Stimulated activated CD8-positive, alpha-beta memory T cell treated with anti-CD3 and anti-CD28 coated beads, Interleukin-4, amount 100 ng/mL, for 24 hours (primary cell): ENCODE measurements at regions not wholly inside any gene's neighbourhood (a gene's known extent, or its start where the extent isn't known, plus 50 kb on each side); places are given as distances from the start of the nearest gene placed in this dataset.
A peak's percentile ranks its signal among the peaks of the same experiment; 100 is the strongest.

Source experiments
- DNase-seq: peaks from one replicate; pipeline ENCODE4 v3.0.0-alpha.2; 2020; ENCODE audit warnings: low read depth

DNA sequence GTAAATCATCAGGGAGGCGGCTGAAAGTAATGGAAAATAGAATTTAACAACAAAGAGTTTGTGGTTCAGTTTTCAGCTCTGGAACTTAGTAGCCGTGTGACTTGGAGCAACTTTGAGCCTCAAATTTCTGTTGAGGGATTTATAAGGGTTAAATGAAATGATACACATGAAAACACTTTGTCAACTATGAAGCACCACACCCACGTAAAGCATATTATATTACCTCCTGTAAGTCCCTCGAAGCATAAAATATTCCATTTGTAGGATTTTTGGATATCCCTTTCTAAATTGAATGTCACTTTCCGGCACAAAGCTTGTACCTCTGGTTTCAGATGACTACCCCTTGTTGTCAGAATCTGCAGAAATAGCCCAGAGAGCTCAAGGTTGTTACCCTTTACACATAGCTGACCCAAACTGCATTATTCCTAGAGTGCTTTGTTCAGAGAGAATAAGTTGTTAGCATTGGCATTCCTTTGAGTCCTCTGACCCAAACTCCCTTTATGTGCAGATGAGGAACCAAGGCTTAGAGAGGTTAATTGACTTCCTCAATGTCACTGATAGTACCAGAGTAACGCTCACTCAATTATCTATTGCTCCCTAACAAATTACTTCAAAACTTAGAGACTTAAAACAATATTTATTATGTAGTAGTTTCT is 187.9 kb upstream of the UMPS start:
- DNase-seq, result no peak

DNA sequence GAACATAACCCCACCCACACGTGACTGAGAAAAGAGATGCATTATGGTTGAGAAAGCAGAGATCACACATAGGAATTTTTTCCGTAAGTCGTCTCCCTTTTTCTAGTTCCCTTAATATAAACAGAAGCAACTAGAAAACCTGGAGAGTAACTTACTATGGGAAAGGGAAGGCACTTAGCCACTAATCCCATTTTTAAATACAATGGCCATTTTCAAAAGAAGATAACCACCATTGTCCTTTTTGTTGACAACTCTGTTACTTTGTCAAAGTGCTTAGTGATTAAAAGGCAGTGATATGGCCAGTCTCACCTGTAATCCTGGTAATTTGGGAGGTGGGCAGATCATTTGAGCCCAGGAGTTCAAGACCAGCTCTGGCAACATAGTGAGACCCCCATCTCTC is 184.4 kb upstream of the UMPS start:
- no peak for DNase-seq

DNA sequence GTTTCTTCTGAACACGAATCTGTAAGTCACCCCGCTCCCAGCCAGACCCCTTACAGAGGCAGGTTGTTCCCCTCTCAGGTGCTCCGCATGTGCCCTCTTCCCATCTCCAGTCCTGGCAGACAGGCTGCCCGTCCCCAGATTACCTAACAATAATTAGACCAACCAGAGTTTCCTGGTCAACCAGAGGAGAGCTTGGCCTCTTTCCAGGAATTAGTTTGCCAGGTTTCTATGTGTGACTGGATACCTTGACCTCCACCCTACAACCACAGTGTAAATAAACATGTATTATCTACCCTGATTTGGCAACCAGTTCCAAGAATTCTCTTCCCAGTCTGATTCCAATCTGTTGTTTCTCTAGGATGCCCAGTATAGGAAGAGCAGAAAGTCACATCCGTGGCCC is 178.0 kb upstream of the UMPS start:
- no peak for DNase-seq

DNA sequence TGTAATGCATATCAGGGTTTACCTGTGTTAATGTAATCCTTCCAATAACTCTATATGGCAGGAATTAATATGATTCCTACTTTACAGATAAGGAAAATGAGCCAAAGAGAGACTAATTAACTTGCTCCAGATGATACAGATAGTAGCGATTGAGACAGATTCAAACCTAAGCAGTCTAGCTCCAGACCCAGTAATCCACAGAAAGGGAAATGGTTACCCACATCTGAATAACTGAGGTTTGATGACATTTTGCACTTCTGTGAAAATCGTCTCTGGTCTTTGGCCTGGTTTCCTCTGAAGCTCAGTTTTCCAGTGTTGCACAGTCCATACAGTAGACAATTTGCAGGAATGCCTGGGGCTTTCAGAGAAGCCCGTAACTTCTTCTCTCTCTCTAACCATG is 177.1 kb upstream of the UMPS start:
- no peak for DNase-seq

DNA sequence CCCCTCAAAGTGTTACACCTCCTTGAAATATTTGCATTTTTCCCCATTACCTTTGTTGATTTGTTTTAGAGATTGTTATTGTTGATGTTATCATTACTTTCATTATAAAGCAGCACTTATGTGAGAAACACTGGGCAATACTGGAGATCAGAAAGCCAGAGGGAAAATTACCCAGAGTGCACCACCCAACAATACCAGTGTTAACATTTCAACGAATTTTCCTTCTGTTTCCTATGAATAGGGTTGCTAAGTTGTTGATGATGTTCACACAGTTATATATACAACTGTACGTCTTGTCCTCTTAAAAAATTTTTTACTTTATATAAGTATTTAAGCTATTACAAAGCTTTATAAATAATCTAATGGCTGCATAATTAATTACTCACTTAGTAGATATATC is 173.6 kb upstream of the UMPS start:
- no peak for DNase-seq

DNA sequence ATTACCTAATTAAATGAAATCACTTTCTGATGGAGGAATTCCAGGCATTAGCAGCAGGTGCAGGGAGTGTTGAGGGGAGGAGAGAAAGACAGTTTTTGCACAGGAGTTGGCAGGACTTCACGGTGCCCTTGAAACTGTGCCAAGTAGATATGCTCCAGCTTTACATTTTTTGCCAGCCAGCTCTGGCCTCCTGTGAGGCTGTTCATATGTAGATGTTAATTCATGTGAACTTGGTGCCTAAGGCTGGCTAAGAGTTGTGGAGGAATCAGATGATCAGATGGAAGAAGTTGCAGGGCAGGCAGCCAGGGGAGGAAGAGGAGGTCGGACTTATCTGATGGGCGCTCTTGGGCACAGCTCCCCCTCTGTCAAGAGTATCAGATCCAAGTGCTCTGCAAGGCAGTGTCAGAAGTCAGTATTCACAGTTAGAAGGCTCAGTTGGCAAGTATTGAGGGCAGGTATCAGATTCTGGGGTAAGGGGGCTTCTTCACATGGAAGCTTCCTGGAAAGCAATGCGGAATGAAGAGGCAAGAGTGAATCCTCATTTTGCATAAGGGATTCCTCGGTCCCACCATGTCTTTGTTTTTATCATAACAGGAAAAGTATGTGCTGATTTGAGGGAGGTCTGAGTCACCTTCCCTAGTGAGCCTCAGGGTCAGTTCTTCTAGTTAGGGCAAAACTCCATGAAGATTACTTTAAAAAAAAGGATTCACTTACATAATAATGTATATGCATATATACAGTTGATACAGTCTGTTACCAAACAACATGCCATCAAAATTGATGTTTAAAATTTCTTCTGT is 172.6 kb upstream of the UMPS start:
- no peak for DNase-seq

DNA sequence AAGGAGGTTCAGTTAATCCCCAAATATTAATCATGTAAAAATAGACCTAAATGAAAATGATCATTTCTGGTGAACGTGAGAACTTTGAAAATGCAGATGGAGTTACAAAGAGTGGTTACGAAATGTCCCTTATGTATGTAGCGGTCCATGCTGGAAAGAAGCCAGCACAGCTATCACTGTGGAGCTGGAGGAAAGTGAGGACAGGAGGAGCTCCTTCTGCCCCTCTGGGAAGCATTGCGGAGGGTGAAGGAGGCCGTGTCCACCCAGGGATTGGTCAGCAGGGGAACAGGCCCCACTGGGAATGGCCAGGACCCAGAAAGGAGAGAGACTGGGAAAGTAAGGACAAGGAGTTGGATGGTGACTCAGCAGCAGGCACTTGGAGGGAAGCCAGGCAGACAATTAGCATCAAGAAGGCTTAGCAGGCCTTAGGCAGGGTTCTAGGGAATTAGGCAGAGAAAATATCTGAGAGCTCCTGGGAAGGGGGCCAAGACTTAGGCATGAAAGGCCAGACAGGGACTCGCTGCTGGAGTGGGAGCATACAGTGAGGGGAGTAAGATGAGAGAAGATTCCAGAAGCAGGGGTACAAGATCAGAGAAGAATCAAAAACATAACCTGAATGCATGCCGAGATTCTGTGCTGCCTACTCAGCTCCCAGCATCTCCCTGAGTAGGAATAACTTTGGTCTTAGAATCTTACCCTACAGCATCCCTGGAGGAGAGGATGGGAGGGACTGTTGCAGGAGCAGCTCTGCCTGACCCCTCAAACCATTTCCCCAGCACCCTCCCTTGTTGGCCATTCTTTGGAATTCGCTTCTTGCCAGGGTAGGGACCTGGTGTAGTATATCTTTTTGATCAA is 171.0 kb upstream of the UMPS start:
- DNase-seq, result no peak

DNA sequence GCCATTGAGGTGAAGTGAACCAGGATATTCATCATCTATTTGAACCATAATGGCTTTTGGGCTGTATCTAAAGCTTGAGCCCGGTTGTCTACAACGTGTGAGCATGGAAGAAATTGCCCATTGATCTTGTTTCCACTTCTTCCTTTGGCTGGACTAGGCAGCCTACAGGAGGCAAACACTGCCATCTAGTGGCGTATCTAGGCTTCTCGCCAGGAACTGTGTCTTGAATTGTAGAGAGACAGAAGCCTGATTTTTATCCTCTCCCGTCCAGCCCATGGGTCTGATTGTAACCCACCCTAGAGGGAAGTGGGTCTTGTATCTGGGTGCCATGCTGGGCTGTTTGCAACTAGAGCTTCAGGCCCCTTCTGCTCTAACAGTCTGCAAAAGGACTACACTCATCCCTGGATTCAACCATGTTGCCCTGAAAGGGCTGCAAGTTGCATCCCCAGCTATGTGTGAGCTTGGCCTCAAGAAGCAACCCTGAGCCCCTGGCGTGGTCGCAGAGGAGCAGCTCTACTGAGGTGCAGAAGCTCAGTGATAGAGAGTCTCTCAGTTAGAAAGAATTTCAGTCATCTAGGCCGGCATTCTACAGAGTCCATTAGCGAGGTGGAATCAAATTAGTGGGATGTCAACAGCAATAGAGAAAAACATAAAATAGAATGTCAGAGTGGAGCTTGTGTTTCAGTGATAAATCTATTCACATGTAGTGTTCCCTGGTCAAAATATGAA is 170.2 kb upstream of the UMPS start:
- peak; percentile 30 for DNase-seq

DNA sequence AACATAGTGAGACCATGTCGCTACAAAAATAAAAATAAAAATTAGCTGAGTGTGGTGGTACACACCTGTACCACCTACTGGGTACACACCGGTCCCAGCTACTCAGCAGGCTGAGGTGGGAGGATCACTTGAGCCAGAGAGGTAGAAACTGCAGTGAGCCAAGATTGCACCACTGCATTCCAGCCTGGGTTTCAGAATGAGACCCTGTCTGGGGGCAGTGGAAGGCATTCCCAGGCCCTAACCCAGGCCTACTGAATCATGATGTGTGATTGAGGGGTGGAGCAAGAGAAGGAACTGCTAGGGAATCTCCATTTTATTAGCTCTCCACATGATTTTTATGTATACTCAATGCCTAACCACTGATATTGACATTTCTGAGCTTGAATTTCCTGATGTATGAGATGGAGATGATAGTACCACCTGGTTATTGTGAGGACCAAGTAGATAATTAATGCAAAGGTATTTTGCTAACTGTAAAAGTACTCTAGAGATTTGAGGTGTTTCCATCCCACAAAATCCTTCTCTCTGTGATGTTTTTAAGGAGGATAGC is 169.5 kb upstream of the UMPS start:
- DNase-seq, result no peak

DNA sequence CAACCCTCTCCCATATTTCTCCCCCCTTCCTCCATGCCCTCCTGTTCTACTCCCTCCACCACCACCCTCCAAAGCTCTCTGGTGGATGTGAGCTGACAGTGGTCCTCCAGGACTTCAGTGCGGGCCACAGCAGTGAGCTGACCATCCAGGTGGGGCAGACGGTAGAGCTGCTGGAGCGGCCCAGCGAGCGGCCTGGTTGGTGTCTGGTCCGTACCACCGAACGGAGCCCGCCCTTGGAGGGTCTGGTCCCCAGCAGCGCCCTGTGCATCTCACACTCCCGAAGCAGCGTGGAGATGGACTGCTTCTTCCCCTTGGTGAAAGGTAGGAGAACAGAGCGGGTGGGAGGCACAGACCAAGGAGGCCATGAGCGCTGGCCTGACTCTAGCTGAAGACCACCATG is 167.5 kb upstream of the UMPS start:
- DNase-seq, result no peak

DNA sequence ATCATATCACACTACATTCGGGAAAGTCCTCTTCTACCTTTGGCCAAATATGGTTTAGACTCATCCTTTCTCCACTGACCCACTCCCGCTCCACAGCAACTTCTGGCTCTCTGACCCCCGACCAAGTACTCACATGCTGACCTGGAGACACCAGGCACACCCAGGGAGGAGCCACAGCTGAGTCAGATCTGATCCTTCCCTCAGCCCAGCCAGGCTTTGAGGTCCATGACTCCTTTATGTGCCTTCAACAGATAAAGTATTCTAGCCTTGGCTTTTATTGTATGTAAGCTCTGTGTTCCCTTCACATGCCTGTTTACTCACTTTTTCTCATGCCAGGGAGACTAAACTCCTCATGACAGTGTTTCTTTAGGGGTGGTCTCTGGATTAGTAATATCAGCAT is 166.9 kb upstream of the UMPS start:
- no peak for DNase-seq

DNA sequence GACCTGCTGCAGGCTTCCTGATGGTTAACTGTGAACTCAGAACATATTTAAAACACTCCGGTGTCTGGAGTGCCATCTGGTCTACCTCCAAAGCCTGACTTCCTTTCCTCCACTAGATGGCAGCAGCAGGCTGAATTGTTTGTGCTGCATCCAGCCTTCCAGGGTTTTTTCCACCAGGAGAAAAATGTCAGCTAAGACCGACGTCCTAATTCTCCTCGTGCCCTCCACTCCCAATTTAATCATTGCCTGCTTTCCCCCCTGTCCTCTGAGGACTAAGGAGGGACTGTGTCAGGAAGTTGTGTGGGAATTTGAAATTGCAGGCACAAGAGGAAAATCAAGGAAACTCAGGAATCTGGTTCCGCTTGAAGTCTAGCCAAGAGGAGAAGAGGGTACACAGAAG is 165.2 kb upstream of the UMPS start:
- DNase-seq, result peak; percentile 15

DNA sequence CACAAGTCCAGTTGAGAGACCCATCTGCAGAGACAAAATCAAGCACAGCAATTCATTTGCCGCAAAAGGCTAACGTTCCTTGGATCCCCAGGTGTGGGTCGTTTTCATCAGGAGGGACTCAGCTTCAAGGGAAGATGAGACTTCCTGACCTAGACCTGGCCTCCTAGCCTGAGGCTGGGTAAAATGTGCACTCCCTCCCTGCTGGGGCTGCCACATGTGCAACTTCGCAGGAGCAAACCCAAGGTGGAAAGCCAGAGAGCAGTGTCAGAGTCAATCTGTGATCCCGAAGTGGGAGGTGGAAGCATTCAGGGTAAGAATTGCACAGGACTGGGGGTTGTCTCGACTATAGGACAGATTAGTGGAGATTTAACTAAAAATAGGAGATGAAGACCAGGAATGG is 164.7 kb upstream of the UMPS start:
- no peak for DNase-seq

DNA sequence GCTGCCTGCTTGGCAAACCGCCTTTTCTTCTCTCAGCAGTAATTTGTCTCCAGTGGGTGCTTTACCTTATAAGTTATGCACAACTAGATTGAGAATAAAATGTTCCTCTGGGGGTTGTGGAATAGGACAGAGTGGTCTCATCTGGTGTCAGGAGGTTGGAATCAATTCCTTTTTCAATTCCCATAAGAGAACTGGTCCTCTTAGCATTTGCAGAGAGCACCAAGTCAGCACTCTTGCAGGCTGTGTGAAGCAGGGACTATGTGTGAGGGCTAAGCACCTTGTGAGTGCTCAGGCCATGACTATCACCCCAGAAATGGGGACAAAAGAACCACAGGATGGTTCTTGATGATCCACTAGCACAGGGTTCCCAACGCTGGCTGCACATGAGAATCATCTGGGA is 163.6 kb upstream of the UMPS start:
- no peak for DNase-seq

DNA sequence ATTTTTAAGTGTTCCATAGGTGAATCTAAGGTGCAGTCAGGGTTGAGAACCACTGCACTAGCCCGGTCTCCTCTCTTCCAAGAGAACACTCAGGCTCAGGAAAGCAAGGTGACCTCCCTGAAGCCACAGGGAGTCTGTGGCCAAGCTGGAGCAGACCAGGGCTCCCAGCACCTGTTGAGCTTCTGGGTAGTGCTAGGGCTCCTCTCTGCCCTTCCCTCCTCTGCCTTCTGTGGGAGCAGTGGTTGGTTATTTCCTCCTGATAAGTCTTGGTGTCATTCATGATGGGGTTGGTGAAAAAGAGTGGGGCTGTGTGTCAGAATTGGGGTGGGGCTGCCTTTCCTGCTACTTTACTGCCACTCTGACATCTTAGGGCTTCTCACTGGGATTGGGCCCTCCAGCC is 163.1 kb upstream of the UMPS start:
- DNase-seq, result no peak

DNA sequence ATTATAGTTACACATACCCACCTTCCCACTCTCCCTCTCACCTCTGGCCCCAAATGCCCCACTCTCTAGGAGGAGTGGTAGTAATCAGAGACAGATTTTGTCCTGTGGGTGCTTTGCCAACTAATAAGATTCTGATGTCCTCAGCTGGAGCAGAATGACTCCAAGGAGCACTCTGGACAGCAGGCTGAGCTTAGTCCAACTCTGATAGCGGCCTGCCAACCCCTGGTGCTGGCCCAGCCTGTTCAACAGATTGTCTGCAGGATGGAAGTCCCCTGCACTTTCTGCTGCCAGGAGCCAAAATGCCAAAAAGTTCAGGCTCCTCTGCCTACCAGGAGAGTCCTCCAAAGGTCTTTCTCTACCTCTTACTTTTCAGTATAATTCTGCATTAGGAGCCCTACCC is 160.5 kb upstream of the UMPS start:
- DNase-seq, result no peak

DNA sequence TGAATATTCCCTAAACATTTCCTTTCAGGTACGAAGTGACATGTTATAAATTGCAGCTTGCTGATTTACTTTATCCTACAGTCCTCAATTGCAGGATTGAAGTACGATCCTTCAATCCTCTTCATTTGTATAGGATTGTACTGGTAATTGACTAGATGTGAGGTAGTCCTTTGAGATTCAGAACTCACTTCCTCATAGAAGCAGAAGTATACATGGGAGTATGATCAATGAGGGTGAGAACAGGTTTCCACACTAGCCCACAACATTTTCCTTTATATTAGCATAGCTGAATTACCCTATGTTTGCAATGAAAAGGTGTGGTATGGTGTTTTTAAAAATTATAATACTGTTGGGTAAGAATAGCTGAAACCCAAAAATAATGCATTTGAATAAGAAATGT is 160.0 kb upstream of the UMPS start:
- DNase-seq, result no peak

DNA sequence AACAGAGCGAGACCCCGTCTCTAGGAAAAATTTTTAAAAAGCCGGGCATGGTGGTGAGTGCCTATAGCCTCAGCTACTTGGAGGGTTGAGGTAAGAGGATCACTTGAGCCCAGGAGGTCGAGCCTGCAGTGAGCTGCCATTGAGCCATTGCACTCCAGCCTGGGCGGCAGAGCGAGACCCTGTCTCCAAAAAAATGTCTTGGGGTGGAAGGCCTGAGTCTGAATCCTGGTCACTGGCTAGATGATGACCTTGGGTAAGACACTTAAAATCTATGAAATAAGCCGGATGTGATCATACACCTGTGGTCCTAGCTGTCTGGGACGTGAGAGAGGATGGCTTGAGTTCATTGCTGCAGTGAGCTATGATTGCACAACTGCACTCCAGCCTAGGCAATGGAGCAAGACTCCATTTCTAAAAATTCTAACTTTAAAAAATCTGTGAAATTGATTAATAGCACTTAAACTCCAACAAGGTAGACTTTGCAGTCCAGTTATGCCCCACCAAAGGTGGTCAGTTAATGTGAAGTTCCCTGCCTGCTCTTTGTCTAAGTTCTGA is 157.3 kb upstream of the UMPS start:
- DNase-seq, result no peak

DNA sequence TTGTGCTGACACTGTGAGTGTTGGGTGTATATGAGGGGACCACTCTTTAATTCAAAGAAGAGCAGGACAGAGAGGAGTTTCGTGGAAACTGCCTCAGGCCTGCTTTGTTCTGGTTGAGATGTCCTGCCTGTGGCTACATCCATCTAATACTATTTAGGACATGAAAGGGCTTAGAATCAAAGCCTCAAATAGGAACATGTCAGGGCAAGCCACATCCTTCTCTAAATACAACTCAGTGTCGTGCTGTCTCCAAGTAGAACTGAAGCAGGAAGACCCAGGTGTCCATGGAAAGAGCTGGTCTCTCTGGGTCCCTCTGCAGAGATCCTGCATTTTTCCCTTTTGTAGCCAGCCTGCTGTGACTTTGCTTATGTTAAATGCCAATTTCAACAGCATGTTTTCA is 156.2 kb upstream of the UMPS start:
- DNase-seq, result no peak

DNA sequence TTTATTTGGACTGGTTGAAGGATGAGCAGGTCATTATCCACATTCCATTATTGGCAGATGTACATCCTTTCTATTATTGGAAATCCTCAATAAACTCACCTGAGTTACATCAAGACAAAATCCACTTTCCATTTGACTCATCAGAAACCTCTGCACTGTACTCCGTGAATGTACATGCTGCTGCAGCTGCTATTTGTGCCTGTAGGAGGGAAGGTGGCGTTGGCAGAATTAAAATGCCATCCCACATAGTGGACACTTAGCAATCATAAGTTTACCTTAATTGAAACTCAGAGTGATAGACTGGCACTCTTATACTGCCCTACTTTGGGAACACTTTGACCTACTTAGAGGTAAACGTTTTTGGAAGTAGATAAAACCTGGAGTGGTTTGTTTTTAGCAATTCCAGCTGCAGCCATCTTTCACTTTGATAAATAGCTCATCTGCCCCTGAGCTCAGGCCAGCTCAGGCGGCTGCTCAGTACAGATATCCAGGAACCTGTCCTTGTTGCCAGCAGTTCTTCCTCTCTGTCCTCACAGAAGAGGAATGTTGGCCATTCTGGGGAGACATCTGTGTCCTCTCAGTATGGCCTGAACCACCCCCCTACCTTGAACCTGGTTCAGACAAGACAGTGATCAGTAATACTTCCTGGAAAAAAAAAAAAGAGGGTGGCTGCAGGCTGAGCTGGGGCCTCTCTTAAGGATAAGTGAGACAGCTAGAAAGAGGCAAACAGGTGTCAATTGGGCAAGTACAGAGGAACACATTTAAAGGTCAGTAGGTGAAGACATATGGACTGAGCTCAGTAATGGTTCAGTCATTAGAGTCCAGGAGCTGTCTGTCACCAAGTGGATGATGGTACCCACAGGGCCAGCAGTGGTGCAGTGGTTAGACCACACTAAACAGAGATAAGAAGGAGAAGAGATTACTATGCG is 153.4 kb upstream of the UMPS start:
- no peak for DNase-seq
